Keratinocyte (primary cell): ENCODE measurements at regions not wholly inside any gene's neighbourhood (a gene's known extent, or its start where the extent isn't known, plus 50 kb on each side); places are given as distances from the start of the nearest gene placed in this dataset.

Source experiments
- DNase-seq: peaks from one replicate; pipeline ENCODE4 v3.0.0-alpha.2; 2011; ENCODE audit warnings: low read depth, missing footprints, low spot score
- FAIRE-seq: peaks from 2 replicates; lab custom pipeline; 2011; peaks lifted over from hg19 to GRCh38; lab: Jason Lieb, UNC
- H2AFZ ChIP-seq: 2 replicates; pipeline ENCODE4 v1.6.0; 2012; ENCODE audit warnings: low read length, control low read depth, inconsistent platforms; ENCODE audit not compliant: control insufficient read depth
- H3K27ac ChIP-seq: 2 replicates; pipeline ENCODE4 v1.5.1; 2011; ENCODE audit warnings: low read length; ENCODE audit not compliant: control insufficient read depth, insufficient read depth
- H3K27me3 ChIP-seq: 3 replicates; pipeline ENCODE4 v1.6.0; 2011; ENCODE audit warnings: low read length; ENCODE audit not compliant: control insufficient read depth, insufficient read depth; ENCODE audit errors: extremely low read depth
- H3K36me3 ChIP-seq, 2 experiments: 2 replicates in 1 of 2; 3 replicates in 1 of 2; pipeline ENCODE4 v1.5.1; 2011; ENCODE audit warnings: low read length in 2 of 2, mild to moderate bottlenecking in 1 of 2; ENCODE audit not compliant: control insufficient read depth in 2 of 2, insufficient read depth in 2 of 2; ENCODE audit errors: extremely low read depth in 1 of 2
- H3K4me1 ChIP-seq: 3 replicates; pipeline ENCODE4 v1.5.1; 2011; ENCODE audit warnings: low read length; ENCODE audit not compliant: control insufficient read depth, insufficient read depth; ENCODE audit errors: extremely low read depth
- H3K4me2 ChIP-seq: 3 replicates; pipeline ENCODE4 v1.6.0; 2011; ENCODE audit warnings: low read depth, low read length; ENCODE audit not compliant: control insufficient read depth, insufficient read depth; ENCODE audit errors: extremely low read depth
- H3K4me3 ChIP-seq, 3 experiments: fragments of 200-600 bp in 1 of 3; sonication (generic) in 1 of 3; 2 replicates in 2 of 3; 3 replicates in 1 of 3; pipeline ENCODE4 v1.5.1; 2011 to 2016; ENCODE audit warnings: low read length in 3 of 3, mild to moderate bottlenecking in 3 of 3, control low read depth in 2 of 3, inconsistent platforms in 1 of 3, low read depth in 1 of 3, mixed read lengths in 1 of 3, mixed run types in 1 of 3, moderate library complexity in 1 of 3; ENCODE audit not compliant: control insufficient read depth in 2 of 3, insufficient read depth in 2 of 3; ENCODE audit errors: extremely low read depth in 1 of 3
- H3K79me2 ChIP-seq: 2 replicates; pipeline ENCODE4 v1.6.0; 2012; ENCODE audit warnings: low read length; ENCODE audit not compliant: control insufficient read depth, insufficient read depth
- H3K9ac ChIP-seq: 3 replicates; pipeline ENCODE4 v1.6.0; 2011; ENCODE audit warnings: low read length; ENCODE audit not compliant: control insufficient read depth, insufficient read depth; ENCODE audit errors: extremely low read depth
- H3K9me1 ChIP-seq: 3 replicates; pipeline ENCODE4 v1.6.0; 2011; ENCODE audit warnings: low read length; ENCODE audit not compliant: control insufficient read depth, insufficient read depth; ENCODE audit errors: extremely low read depth
- H3K9me3 ChIP-seq: 2 replicates; pipeline ENCODE4 v1.5.1; 2012; ENCODE audit warnings: low read depth, low read length; ENCODE audit not compliant: control insufficient read depth
- H4K20me1 ChIP-seq: 3 replicates; pipeline ENCODE4 v1.6.0; 2011; ENCODE audit warnings: low read length; ENCODE audit not compliant: control insufficient read depth, insufficient read depth; ENCODE audit errors: extremely low read depth
- CTCF ChIP-seq, 3 experiments: IDR thresholded peaks in 1 of 3; conservative IDR thresholded peaks in 1 of 3; optimal IDR thresholded peaks in 1 of 3; 2 replicates in 2 of 3; 3 replicates in 1 of 3; pipeline versions ENCODE3 to v1.5.1; 2011; ENCODE audit warnings: low read length in 3 of 3, mild to moderate bottlenecking in 3 of 3, moderate library complexity in 2 of 3, control low read depth in 1 of 3, inconsistent platforms in 1 of 3; ENCODE audit not compliant: insufficient read depth in 2 of 3; ENCODE audit errors: extremely low read depth in 1 of 3
- EZH2 ChIP-seq: IDR thresholded peaks from one replicate; pipeline ENCODE4 v1.6.1; 2012; ENCODE audit warnings: inconsistent platforms, mild to moderate bottlenecking, low read length, moderate library complexity
- dilution Hi-C: fragments of 300-500 bp; cut with MboI; formaldehyde crosslinking; loops from one replicate; pipeline ENCODE4 v1.7.0; 2020; ENCODE audit warnings: low sequenced_read_pairs; ENCODE audit not compliant: extremely low pct_ligation_motif_present

- no peaks in the 10 kb centered on the region for H3K79me2 ChIP-seq
- no peaks in the 10 kb centered on the region for H3K4me1 ChIP-seq
- H4K20me1 ChIP-seq, result no peaks in the 10 kb centered on the region
- H3K36me3 ChIP-seq, result no peaks in the 10 kb centered on the region
- dilution Hi-C loops, result no loop called here
- TF ChIP-seq EZH2 (no peak), CTCF (optimal IDR thresholded peaks at IDR 0.05 in 1 of 3, IDR thresholded peaks at IDR 0.05 in 1 of 3, conservative IDR thresholded peaks at IDR 0.05 in 1 of 3; ENCODE audit: extremely low read depth in 1 of 3, insufficient read depth in 2 of 3, low read length in 3 of 3) (no peak)
- no peak overlapping the region for H2AFZ ChIP-seq
- no peak overlapping the region for H3K4me3 ChIP-seq
- no peak overlapping the region for H3K4me2 ChIP-seq
- H3K9me3 ChIP-seq, result no peaks in the 10 kb centered on the region
- H3K9ac ChIP-seq, result no peak overlapping the region
- no peak overlapping the region for H3K27ac ChIP-seq
- no peak for DNase-seq
- H3K27me3 ChIP-seq, result no peaks in the 10 kb centered on the region
- H3K9me1 ChIP-seq, result no peaks in the 10 kb centered on the region
- FAIRE-seq, result no peak
Measured at GRCh38 chr2:215572341-215572848, 136.5 kb upstream of the FN1 start.

- no peaks in the 10 kb centered on the region for H3K4me1 ChIP-seq
- H3K79me2 ChIP-seq, result no peaks in the 10 kb centered on the region
- H3K9me3 ChIP-seq, result no peaks in the 10 kb centered on the region
- H3K9ac ChIP-seq, result no peak overlapping the region
- no peak overlapping the region for H3K27ac ChIP-seq
- no peaks in the 10 kb centered on the region for H3K36me3 ChIP-seq
- H3K9me1 ChIP-seq, result no peaks in the 10 kb centered on the region
- FAIRE-seq, result no peak
- no peak for DNase-seq
- no peaks in the 10 kb centered on the region for H3K27me3 ChIP-seq
- H2AFZ ChIP-seq, result no peak overlapping the region
- dilution Hi-C loops, result no loop called here
- TF ChIP-seq CTCF (optimal IDR thresholded peaks at IDR 0.05 in 1 of 3, IDR thresholded peaks at IDR 0.05 in 1 of 3, conservative IDR thresholded peaks at IDR 0.05 in 1 of 3; ENCODE audit: extremely low read depth in 1 of 3, insufficient read depth in 2 of 3, low read length in 3 of 3), result no peak
- no peak for TF ChIP-seq EZH2
- H4K20me1 ChIP-seq, result no peaks in the 10 kb centered on the region
- H3K4me3 ChIP-seq, result no peak overlapping the region
- H3K4me2 ChIP-seq, result no peak overlapping the region
Measured at GRCh38 chr2:215571689-215572088, 135.8 kb upstream of the FN1 start.
